Urinary bladder (tissue), 3 donors: ENCODE measurements at regions not wholly inside any gene's neighbourhood (a gene's known extent, or its start where the extent isn't known, plus 50 kb on each side); places are given as distances from the start of the nearest gene placed in this dataset.
"Not testable (repeated sequence)": the region's sequence is repeated elsewhere in the genome, so short reads cannot be mapped to it uniquely, and the experiment has no call there.

Experiments
- DNase-seq: peaks from one replicate; pipeline ENCODE4 v3.0.0-alpha.2; 2015; ENCODE audit errors: extremely low spot score
- H3K27ac ChIP-seq: one replicate; pipeline ENCODE4 v1.5.1; 2013; ENCODE audit warnings: low read depth, mild to moderate bottlenecking, moderate library complexity
- H3K36me3 ChIP-seq: one replicate; pipeline ENCODE4 v1.6.1; 2013; ENCODE audit warnings: mild to moderate bottlenecking, moderate library complexity; ENCODE audit not compliant: insufficient read depth
- H3K4me1 ChIP-seq: one replicate; pipeline ENCODE4 v1.6.1; 2013; ENCODE audit warnings: mild to moderate bottlenecking, moderate library complexity; ENCODE audit not compliant: insufficient read depth
- H3K4me3 ChIP-seq: one replicate; pipeline ENCODE4 v1.5.1; 2013; ENCODE audit warnings: low read depth, low read length
- WGBS: extraction: QIAGEN DNeasy Blood & Tissue Kit; methylation state at CpG from one replicate; pipeline ENCODE4 v1.1.7; 2013; 5-methylcytosine and 5-hydroxymethylcytosine counted together
- donor health status: healthy with polysubstance abuse.
- donor health status: healthy.

DNA sequence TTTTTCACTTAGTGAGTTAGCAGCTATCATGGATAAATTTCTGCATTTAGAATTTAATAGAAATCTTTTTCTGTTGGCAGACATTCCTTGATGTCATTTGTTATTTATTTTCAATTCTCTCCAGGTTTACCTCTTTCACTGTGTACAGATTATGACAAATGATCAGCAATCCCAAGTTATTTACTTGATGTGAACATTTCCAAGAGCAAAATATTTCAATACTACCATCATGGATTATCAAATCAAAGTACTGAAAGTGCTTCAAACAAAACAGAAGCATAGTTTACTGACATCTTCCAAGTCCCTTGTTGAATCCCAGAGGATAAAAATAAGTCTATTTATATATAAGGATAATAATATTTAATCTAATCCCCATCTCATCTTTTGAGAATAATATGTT lies 852.2 kb upstream of the CITED2 start:
- Histone ChIP-seq H3K36me3 (no peaks in the 10 kb centered on the region), H3K4me1 (no peaks in the 10 kb centered on the region), H3K27ac (no peak overlapping the region), H3K4me3 (no peak overlapping the region)
- no peak for DNase-seq

DNA sequence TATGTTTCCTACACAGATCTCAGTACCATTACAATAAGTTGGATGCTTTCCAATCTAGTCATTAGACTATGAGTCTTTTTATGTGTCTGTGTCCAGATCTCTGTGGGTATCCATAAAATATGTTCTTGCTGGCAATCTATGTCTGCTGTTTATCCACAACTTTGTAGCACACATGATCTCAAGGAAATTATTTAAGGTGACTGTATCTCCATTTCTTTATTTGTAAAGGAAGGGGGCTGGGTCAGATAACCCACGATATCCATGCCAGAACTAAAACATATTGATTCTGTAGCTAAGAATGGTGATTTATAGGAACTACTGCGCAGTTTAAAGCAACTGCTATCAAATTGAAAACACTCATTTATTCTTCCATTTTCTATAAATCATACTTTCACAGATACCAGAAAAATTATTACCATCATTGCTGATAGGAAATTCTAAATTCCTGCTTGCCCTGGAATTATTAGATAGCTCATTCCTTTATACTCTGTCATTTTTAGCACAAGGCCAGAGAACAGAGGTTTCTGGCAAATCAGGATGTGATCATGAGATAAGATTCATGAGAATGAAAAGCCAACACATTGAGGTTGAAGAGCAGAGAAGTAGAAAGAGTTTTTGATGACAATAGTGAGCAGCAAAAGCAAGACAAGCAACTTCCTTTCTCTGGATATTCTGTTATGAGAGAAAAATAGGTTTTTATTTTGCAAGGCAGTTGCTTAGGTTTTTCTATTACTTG lies 851.4 kb upstream of the CITED2 start:
- Histone ChIP-seq H3K4me1 (no peaks in the 10 kb centered on the region), H3K27ac (no peak overlapping the region), H3K4me3 (no peak overlapping the region), H3K36me3 (no peaks in the 10 kb centered on the region)
- WGBS, result 85% methylated on average over 2 of the region's 2 CpGs
- DNase-seq, result no peak

DNA sequence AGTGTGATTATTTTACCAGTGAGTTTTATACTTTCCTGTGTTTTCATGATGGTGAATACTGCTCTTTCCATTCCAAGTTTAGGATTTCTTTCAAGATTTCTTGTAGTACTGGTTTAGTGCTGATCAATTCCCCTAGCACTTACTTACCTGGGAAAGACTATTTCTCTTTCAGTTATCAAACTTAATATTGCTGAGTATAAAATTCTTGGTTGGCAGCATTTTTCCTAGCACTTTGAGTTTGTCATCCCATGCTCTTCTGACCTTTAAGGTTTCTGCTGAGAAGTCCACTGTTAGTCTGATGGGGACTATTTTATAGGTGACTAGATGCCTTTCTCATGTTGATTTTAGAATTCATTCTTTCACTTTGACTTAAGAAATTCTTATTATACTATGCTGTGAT lies 842.8 kb upstream of the CITED2 start:
- no peaks in the 10 kb centered on the region for H3K4me1 ChIP-seq
- no peaks in the 10 kb centered on the region for H3K36me3 ChIP-seq
- no peak overlapping the region for H3K27ac ChIP-seq
- DNase-seq, result no peak
- H3K4me3 ChIP-seq, result no peak overlapping the region

DNA sequence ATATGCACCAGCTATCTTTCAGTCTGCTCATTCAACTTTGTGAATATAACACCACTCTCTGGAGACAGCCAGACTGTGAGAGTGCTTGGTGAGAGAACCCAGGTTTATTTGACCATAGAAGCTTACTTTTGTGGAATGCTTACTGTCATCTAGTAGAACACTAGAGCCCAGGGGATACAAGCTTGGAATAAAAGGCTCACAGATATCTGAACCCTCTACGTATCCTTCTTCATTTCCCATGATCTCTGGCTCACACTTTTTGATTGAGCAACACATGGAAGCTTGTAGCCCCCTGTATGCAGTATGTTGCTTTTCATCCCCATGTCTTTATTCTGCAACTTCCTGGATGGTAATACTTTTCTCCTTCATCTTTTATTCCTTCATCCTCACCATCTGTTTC lies 835.3 kb upstream of the CITED2 start:
- H3K4me3 ChIP-seq, result no peak overlapping the region
- no peak for DNase-seq
- no peaks in the 10 kb centered on the region for H3K36me3 ChIP-seq
- WGBS, result 39% methylated on average over 1 of the region's 1 CpG
- no peaks in the 10 kb centered on the region for H3K4me1 ChIP-seq
- no peak overlapping the region for H3K27ac ChIP-seq

DNA sequence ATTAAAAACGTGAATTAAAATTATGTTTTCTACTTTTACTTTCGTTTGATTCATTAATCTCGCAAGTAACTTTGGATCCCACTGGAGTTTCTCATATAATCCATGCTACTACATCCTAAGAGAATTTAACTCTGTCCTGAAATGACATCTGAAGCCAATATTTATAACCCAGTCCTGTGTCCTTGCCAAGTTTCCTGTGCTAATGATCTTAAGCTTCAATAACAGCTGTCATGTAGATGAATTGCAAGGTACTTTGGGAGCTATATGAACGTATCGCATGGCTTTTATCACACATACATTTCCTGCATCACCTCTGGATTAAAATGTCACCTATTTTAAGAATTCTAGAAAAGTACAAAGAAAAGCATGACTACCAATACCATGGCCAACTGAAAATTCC lies 833.8 kb upstream of the CITED2 start:
- no peaks in the 10 kb centered on the region for H3K4me1 ChIP-seq
- DNase-seq, result no peak
- H3K36me3 ChIP-seq, result no peaks in the 10 kb centered on the region
- H3K4me3 ChIP-seq, result no peak overlapping the region
- WGBS, result 67% methylated on average over 5 of the region's 5 CpGs
- H3K27ac ChIP-seq, result no peak overlapping the region

DNA sequence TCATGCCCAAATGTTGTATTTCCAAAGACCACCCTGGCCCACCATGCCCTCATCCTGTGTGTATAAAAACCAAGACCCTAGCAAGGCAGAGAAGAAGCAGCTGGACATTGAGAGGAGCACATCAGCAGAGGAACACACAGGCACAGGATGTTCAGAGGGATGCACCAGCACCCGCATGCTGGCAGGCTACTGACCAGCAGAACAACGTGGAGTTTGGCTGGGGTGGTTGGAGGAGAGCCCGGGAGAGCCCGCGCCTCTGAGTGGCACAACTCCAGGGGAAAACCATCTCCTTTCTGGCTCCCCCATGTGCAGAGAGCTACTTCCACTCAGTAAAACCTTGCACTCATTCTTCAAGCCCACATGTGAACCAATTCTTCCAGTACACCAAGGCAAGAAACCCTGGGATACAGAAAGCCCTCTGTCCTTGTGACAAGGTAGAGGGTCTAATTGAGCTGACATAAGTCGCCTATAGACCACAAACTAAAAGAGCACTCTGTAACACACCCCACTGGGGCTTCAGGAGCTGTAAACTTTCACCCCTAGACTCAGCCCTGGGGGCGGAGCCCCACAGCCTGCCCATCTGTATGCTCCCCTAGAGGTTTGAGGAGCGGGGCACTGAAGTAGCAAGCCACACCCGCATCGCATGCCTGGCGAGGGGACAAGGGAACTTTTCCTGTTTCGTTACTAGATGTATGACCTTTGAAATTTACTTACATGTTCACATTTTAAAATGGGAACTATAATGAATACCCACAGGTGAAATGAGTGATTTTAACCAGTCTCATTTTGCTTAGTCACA lies 831.5 kb upstream of the CITED2 start:
- H3K36me3 ChIP-seq, result no peaks in the 10 kb centered on the region
- no peak for DNase-seq
- WGBS, result 86% methylated on average over 12 of the region's 12 CpGs
- H3K4me1 ChIP-seq, result no peaks in the 10 kb centered on the region
- no peak overlapping the region for H3K4me3 ChIP-seq
- no peak overlapping the region for H3K27ac ChIP-seq

DNA sequence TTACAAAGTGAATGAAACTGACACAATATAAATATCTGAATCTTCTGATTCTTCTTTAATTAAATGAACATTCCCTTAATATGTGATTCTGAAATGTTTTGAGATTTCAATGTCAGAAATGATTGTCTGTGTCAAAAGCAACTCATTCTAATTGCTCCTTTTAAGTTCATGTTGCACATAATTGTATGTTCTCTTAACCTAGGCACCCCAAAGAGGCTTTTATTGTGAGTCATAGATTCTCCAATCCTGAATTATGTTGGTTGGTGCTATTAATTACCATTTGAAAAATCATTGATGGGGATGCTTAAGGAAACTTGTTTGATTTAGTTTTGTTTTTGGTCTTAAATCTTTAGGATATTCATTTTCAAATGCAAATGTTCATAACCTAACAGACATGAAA lies 829.7 kb upstream of the CITED2 start:
- DNase-seq, result no peak
- Histone ChIP-seq H3K27ac (no peak overlapping the region), H3K36me3 (no peaks in the 10 kb centered on the region)

DNA sequence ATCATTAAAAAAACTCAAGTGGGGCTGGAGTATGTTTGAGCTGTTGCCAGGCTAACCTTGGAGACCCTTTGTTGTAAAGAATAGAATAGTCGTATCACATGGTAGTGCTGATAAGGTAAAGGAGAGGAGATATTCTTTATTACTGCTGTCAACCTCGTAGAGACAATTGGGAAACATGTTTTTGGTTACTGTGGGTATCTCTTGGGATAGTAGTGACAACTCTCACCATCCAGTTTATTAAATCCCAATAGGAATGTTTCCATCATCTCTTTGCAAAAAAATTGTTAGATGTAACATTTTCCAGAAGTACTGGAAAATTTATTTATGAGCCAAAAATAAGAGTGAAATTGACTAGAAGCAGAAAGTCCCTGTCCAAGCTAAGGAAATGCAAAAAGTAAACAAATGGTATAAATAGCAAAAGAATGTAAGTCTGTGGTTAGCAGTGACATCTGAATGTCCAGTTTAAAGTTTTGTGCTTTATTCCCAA lies 829.3 kb upstream of the CITED2 start:
- Histone ChIP-seq H3K27ac (no peak overlapping the region), H3K36me3 (no peaks in the 10 kb centered on the region), H3K4me1 (no peaks in the 10 kb centered on the region), H3K4me3 (no peak overlapping the region)
- DNase-seq, result no peak
- 31% methylated on average over 2 of the region's 2 CpGs for WGBS

More for the DNA sequence above, 829.7 kb upstream of the CITED2 start:
- H3K4me1 ChIP-seq, result no peaks in the 10 kb centered on the region
- no peak overlapping the region for H3K4me3 ChIP-seq

DNA sequence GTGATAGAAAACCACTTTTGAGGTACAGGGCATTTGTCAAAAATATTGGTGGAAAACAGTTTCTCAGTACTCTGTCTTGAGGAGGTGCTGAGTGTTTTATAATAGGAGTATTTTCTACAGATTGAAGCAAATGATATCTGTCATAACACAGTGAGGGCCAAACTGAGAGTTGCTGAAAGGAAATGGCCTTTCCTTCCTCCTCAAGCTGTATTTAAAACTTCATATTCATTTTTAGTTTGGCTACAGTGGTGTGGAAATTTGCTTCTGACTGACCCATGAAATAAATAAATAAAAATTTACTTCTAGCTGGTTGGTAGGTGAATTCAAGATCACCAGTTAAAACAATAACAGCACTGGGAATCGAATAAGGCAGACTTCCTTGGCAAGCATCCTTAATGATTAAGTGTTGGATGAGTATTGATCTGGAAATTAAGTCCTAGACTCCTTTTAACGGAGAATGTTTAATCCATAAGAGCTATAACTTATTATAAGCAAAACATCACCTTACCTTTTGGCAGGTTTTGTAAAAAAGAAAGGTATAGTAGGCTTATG lies 828.6 kb upstream of the CITED2 start:
- Histone ChIP-seq H3K4me3 (no peak overlapping the region), H3K36me3 (no peaks in the 10 kb centered on the region), H3K27ac (no peak overlapping the region), H3K4me1 (no peaks in the 10 kb centered on the region)
- no peak for DNase-seq
- 80% methylated on average over 2 of the region's 2 CpGs for WGBS

DNA sequence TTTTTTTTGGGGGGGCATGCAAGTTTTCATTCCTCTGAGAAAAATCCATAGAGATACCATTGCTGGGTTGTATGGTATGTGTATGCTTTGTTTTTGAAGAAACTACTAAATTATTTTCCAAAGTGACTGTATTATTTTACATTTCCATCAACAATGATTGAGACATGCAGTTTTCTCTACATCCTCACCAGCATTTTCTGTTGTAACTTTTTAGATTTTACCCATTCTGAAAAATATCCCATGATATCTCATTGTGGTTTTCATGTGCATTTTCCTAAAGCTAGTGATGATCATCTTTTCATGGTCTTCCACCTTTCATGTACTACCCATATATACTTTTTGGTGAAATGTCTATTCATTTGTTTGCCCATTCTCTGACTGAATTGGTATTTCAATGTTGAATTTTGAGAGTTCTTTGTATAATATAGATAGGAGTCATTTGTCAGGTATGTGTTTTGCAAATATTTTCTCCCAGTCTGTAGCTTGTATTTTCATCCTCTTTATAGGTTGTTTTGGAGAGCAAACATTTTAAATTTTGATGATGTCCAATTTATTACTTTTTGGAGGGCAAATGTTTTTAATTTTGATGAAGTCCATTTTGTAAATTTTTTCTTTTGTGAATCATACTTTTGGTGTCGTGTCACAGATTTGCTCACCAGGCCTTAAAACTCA lies 827.5 kb upstream of the CITED2 start:
- Histone ChIP-seq H3K4me3 (no peak overlapping the region), H3K27ac (no peak overlapping the region), H3K4me1 (no peaks in the 10 kb centered on the region), H3K36me3 (no peaks in the 10 kb centered on the region)
- DNase-seq, result no peak
- WGBS, result 92% methylated on average over 1 of the region's 1 CpG

DNA sequence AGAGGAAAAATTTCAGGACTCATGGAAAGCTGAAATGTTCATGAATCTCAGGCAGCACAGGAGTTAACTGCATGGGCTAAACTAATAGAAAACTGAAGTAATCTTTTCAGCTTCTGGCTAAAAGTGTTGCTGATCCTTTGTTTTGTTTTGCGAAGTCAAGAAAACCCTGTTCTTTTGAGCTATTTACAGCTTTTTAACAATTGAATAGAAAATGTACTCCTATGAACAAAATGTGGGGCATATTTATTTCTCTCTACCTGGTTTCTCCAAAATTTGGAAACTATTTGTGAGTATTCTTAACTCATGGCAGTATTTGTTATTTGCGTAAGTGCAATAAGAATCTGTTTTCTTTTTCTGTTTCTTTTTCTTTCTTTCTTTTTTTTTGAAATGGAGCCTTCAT lies 818.8 kb upstream of the CITED2 start:
- Histone ChIP-seq H3K4me3 (no peak overlapping the region), H3K27ac (no peak overlapping the region), H3K36me3 (no peaks in the 10 kb centered on the region), H3K4me1 (no peaks in the 10 kb centered on the region)
- DNase-seq, result no peak
- WGBS, result 98% methylated on average over 2 of the region's 2 CpGs

DNA sequence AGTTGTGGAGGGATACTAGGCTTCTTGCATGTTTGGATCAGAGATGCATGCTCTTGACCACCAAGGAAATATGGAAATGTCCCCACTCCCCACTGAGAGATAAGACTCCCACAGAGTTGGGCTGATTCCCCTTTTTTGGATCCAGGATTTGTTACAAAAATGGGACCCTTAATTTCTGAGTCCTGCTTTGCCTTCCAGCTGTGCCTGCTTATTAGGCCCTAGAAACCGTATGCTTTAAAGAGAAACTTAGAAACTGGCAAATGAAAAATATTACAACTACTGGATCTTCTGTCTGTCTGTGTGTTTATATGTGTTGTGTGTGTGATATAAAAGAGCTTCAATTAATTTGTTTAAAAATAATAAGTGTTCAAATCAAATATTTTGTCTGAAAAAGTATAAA lies 817.6 kb upstream of the CITED2 start:
- Histone ChIP-seq H3K27ac (no peak overlapping the region), H3K4me1 (no peaks in the 10 kb centered on the region), H3K36me3 (no peaks in the 10 kb centered on the region), H3K4me3 (no peak overlapping the region)
- 96% methylated on average over 1 of the region's 1 CpG for WGBS
- DNase-seq, result no peak

DNA sequence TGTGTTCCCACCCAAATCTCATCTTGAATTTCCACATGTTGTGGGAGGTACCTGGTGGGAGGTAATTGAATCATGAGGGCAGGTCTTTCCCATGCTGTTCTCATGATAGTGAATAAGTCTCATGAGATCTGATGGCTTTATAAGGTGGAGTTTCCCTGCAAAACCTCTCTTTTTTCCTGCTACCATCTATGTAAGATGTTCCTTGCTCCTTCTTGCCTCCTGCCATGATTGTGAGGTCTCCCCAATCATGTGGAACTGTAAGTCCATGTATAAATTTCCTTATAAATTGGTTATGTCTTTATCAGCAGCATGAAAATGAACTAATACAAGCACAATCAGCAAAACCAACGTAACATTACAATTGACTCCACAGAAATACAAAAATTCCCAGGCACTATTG lies 814.8 kb upstream of the CITED2 start:
- WGBS, result 90% methylated on average over 1 of the region's 1 CpG
- DNase-seq, H3K36me3 ChIP-seq, H3K4me3 ChIP-seq, H3K27ac ChIP-seq, H3K4me1 ChIP-seq: not testable (repeated sequence)

DNA sequence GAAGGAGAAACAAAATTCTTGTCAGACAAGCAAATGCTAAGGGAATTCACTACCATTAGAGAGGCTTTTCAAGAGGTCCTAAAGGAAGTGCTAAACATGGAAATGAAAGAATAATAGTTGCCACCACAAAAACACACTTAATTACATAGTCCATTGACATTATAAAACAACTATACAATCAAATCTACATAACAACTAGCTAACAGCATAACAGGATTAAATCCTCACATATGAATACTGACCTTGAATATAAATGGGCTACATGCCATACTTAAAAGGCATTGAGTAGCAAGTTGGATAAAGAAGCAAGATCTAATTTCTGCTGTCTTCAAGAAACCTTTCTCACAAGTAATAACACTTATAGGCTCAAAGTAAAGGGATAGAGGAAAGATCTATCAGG lies 811.5 kb upstream of the CITED2 start:
- no peak overlapping the region for H3K27ac ChIP-seq

More for the DNA sequence above, 811.5 kb upstream of the CITED2 start:
- H3K4me1 ChIP-seq, result no peaks in the 10 kb centered on the region
- no peak overlapping the region for H3K4me3 ChIP-seq
- no peak for DNase-seq
- H3K36me3 ChIP-seq, result no peaks in the 10 kb centered on the region
